ENCODE measurements at regions not wholly inside any gene's neighbourhood (a gene's known extent, or its start where the extent isn't known, plus 50 kb on each side); places are given as distances from the start of the nearest gene placed in this dataset.

- Histone ChIP-seq H3K27ac (no peak overlapping the region), H3K4me3 (no peak overlapping the region)
- no peak for DNase-seq (ENCODE audit: low spot score)
- TF ChIP-seq CTCF (IDR thresholded peaks at IDR 0.05): no peak
These were observed 1293.2 kb downstream of the BRD1 start for GRCh38 chr22:48534395-48534958.

DNA sequence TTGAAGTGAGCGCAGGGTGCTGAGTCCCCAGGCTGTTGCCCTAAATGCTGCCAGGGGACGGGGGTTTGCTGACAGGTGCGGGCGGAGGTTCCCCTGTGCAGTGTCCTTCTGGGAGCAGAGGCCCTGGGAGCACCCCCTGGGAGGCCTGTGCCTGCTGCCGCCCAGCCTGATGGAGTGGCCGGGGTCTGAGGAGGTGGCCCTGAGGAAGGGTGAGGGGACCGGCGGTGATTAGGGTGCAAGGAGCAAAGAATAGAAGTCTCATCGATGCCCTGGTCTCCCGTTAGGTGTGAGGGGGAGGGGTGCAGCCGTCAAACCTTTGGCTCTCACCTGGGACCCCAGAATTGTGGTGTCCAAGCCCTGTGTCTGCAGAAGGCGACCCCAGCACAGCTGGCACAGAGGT is 1294.7 kb downstream of the BRD1 start:
- no peak for TF ChIP-seq CTCF (IDR thresholded peaks at IDR 0.05)
- Histone ChIP-seq H3K27ac (no peak overlapping the region), H3K4me3 (no peak overlapping the region)
- DNase-seq (ENCODE audit: low spot score): no peak

GRCh38 chr22:48531761-48532435 is 1295.8 kb downstream of the BRD1 start:
- TF ChIP-seq CTCF (IDR thresholded peaks at IDR 0.05): no peak
- no peak overlapping the region for H3K4me3 ChIP-seq
- no peak for DNase-seq (ENCODE audit: low spot score)
- H3K27ac ChIP-seq: no peak overlapping the region

DNA sequence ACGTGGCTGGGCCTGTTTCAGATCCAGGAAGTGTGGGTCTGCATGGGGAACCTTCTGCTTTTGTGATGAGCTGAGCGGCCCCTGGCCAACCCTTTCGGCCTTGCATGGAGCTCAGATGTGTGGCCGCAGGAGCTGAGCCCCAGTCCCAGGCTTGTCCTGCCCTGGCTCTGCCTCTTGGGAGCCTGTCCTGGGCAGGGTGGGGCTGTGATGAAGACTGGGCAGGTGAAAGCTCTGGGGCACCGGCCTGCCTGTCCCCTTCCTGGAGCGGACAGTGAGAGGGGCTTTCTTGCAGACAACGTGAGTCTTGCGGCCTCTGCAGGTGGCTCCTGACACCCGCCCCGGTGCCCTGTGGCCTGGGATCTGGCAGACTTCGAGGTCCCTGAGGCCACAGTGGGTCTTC is 1296.6 kb downstream of the BRD1 start:
- TF ChIP-seq CTCF (IDR thresholded peaks at IDR 0.05): no peak
- H3K27ac ChIP-seq: no peak overlapping the region
- no peak for DNase-seq (ENCODE audit: low spot score)
- H3K4me3 ChIP-seq: no peak overlapping the region

- no peak overlapping the region for H3K27ac ChIP-seq
- DNase-seq (ENCODE audit: low spot score): no peak
- TF ChIP-seq CTCF (IDR thresholded peaks at IDR 0.05): no peak
- no peak overlapping the region for H3K4me3 ChIP-seq
These were observed 1297.0 kb downstream of the BRD1 start for GRCh38 chr22:48530666-48531065.

- no peak for DNase-seq (ENCODE audit: low spot score)
- Histone ChIP-seq H3K27ac (no peak overlapping the region), H3K4me3 (no peak overlapping the region)
- TF ChIP-seq CTCF (IDR thresholded peaks at IDR 0.05): no peak
These were observed 1299.3 kb downstream of the BRD1 start for GRCh38 chr22:48528221-48528915.

GRCh38 chr22:48523761-48524160 is 1303.9 kb downstream of the BRD1 start:
- no peak for TF ChIP-seq CTCF (IDR thresholded peaks at IDR 0.05)
- Histone ChIP-seq H3K27ac (no peak overlapping the region), H3K4me3 (no peak overlapping the region)

More at GRCh38 chr22:48523761-48524160, 1303.9 kb downstream of the BRD1 start:
- no peak for DNase-seq (ENCODE audit: low spot score)
